ENCODE measurements at regions not wholly inside any gene's neighbourhood (a gene's known extent, or its start where the extent isn't known, plus 50 kb on each side); places are given as distances from the start of the nearest gene placed in this dataset.
"Not testable (repeated sequence)": the region's sequence is repeated elsewhere in the genome, so short reads cannot be mapped to it uniquely, and the experiment has no call there.

DNA sequence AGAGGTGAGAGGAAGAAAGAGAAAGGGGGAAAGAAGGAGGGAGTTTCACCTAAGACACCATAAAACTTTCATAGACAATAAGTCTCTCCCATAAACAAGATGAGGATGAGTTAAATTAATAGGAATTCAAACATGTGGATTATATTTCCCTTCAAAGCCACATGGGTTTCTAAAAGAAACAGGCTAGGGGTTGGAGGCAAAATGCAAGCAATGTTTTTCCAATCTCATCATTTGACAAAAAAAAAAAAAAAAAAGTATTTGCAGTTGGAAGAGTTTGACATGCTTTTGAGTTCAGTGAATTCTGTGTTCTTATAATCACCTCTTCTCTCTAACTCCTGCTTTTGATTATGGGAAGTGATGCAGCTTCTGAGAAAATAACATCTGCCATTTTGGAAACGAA, 186.1 kb upstream of the ADRA1D start:
- no peak for DNase-seq (ENCODE audit: low read depth)

- no peak for DNase-seq (ENCODE audit: low read depth)
Observed at GRCh38 chr20:4434681-4435080, 185.6 kb upstream of the ADRA1D start.

DNA sequence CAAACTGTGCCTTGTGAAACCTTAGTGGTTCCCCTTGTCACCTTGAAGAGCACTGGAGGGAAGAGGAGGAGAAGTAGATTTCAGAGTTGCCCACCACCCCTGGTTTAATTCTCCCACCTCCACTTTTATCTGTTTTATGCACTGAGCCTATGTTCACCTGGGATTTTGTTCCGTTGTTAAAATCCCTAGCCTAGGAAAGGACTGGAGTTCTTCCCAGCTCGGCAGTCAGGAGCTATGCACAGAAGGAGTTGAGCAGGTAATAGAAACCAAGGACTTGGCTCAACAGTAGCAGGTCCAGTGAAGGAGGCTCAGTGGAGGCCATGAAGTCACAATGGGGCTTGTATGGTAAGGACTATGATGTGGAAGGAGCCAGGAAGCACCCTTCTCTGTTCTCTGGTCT, 182.4 kb upstream of the ADRA1D start:
- DNase-seq (ENCODE audit: low read depth), result no peak

DNA sequence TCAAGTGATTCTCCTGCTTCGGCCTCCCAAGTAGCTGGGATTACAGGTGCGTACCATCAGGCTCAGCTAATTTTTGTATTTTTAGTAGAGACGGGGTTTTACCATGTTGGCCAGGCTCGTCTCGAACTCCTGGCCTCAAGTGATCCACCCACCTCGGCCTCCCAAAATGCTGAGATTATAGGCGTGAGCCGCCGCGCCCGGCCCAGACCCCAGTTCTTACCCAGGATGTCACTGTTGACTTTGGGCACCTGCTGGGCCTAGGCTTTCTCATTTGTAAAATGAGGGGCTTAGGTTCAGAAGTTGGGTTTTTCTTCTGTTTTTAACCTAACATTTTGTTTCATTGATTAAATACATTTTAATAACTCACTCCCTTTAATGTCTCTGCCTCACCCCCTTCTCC, 181.7 kb upstream of the ADRA1D start:
- DNase-seq (ENCODE audit: low read depth), result not testable (repeated sequence)

GRCh38 chr20:4427940-4428586, 179.0 kb upstream of the ADRA1D start:
- DNase-seq (ENCODE audit: low read depth), result no peak

DNA sequence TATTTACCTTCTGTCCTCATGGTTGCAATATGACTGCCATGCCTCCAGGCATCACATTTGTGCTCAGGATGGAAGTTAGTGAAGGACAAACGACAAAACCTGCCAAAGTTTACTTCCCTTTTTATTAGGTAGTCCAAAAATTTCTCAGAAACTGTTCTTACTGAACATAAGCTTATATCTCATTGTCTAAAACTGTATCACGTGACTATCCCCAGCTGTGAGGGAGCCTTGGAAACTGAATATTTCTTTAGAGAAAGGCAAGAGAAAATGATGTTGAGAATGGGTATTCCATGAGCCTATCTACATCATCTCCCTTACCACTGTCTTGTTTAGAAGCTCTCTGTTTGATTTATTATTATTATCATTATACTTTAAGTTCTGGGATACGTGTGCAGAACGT, 169.1 kb upstream of the ADRA1D start:
- no peak for DNase-seq (ENCODE audit: low read depth)

DNA sequence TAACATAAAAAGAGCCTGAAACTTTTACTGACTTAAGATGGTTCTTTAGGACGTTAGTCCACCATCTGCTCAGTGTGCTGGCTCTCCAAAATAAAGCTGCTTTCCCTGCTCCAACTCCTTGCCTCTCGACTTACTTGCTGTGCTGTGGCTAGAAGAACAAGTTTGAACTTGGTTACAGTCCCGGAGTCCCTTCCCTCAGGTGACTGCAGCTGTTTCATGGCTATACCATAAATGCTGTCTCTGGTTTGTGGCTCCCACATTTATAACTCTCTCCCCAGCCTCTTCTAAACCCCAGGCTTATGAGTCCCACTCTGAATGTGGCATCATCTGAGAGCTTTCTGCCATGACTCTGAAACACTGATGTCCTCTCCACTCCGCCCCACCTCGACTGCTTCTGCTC, 166.2 kb upstream of the ADRA1D start:
- no peak for DNase-seq (ENCODE audit: low read depth)

DNA sequence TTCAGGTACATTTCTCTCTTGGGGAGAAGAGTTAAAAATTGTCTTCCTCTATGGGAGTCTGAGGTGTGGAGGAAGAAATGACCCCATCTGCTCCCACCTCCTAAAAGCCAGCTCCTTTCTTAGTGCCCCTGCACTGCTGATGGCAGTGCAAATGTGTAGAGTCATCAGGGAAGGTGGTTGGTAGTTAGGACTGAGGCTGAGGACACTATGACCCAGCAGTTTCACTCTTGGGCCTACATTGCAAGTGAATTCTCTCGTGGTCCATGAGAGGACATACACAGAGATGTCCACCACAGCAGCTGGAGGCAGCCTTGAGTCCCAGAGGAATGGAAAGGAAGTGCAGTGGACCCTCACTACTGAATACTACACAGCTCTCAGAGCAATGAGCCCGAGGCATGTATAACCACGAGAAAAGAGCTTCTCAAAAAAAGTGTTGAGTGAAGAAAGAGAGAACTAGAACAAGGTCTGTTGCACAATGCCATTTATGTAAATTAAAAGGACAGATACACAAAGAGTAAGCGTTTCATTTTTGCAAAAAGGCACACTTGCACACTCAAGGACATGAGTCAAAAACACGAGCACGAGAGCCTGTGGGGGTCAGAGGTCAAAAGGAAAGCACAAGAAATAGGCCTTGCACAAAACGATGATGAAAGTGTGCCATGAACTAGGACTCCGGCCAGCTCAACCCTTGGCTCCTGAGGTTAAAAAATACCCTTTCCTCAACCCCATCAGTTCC, 164.4 kb upstream of the ADRA1D start:
- no peak for DNase-seq (ENCODE audit: low read depth)

DNA sequence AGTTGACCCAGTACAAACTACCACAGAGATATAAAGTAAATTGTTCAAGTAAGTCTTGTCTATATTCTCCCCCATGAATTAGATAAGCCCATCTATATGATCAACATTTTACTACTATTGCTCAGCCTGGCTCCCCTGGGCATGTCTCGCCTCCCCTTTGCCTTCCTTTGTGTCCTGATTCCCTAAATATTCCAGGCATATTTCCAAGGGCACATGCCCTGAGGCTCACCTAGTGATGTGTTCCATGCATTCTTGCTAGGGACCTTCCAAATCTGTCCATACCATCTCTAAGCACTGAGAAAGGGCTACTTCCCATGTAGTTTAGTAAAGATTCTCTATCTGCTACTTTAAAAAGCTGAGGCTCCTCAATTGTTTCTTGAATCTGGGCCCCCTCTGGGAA, 163.1 kb upstream of the ADRA1D start:
- DNase-seq (ENCODE audit: low read depth), result no peak

DNA sequence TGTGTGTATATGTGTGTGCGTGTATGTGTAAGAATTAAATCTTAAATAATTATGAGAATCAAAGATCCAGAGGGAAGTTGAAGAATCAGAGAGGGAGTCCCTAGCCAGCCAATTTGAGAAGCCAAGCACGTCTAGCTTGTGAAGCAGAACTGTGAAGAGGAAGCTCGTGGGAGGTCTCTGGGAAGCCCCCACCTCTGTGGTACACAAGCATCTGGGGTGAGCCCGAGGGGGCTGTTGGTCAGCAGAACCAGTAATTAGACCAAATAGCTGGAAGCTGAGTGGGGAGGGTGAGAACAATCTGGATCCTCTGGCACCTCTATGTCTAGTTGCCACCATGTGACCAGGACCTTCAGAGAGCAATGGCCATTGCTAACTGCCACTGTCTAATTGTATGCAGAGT, 162.7 kb upstream of the ADRA1D start:
- no peak for DNase-seq (ENCODE audit: low read depth)

GRCh38 chr20:4406627-4407026, 157.5 kb upstream of the ADRA1D start:
- peak; percentile 65 for DNase-seq (ENCODE audit: low read depth)

DNA sequence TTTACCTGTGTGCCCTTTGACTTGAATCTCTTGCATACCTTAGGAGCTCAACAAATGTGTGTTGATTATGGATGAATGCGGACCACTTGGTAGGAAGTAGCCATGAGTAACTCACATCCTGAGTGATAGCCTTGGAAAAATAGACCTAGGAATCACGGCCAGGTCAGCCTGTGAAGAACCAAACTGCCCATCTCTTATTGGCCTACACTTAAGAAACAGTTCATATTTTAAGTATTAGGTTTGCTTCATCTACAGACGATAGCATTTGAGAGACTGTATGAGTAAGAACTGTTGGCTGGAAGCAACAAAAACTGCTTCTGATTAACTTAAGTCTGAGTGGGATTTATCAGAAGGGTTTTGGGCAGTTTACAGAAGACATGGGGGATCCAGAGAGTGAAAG, 152.5 kb upstream of the ADRA1D start:
- peak; percentile 18 for DNase-seq (ENCODE audit: low read depth)

- DNase-seq (ENCODE audit: low read depth), result no peak
Observed at GRCh38 chr20:4384961-4385360, 135.9 kb upstream of the ADRA1D start.

- peak; percentile 23 for DNase-seq (ENCODE audit: low read depth)
Observed at GRCh38 chr20:4383961-4384360, 134.9 kb upstream of the ADRA1D start.

- peak; percentile 18 for DNase-seq (ENCODE audit: low read depth)
Observed at GRCh38 chr20:4375881-4376280, 126.8 kb upstream of the ADRA1D start.

DNA sequence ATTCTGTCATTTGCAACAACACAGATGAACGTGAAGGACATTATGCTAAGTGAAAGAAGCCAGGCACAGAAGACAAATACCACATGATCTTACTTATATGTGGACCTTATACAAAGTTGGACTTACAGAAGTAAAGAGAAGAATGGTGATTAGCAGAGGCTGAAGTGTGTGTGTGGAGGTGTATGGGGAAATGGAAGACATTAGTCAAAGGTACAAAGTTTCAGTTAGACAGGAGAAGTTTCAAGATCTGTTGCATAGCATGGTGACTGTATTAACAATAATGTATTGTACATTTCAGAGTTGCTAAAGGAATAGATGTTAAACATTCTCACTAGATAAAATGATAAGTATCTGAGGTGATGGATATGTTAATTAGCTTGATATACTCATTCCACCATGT, 124.4 kb upstream of the ADRA1D start:
- no peak for DNase-seq (ENCODE audit: low read depth)

DNA sequence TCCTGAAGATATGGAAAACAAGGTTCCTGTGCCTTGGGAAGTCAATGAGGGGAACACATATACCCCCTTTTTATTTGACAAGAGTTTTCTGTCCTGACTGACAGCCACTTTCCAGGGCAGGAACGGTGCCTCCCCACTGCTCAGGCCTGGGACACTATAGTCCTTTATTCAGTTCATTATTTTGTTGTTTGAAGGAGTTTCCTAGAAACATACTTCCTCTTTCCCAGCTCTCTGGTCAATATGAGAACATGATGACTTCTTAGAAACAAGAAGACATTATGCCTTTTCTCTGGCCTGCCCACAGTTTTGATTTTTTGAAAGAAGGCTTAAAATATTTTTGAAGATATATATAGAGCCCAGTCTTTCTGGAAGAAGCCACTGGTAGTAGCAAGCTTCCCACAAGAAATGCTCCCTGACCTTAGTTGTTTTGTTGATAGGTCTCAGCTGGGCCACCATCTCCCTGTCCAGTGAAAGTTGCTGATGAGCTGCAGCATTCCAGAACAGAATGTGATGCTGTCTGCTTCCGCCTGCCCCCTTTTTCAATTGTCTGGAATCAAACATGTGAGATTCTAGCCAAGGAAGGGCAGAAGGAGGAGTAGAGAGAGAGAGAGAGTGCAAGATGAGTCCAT, 122.7 kb upstream of the ADRA1D start:
- DNase-seq (ENCODE audit: low read depth), result no peak

DNA sequence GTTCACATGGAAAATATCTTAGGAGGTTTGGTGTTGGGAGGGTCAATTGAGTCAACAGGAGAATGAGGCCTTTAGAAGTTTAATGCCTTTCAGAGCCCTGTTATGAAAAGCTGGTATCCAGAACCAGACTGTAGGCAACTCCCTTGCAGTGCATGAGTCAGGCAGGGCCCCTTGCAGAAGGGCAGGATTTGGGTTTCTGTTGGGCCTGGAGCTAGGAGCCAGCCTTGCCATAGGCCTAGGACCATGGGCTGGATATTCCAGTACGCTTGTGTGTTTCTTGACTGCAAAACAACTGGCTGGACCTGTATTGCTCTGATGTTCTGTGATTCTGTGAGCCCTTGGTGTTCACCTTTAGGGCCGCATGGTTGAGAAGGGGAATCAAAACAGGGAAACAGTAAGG, 121.8 kb upstream of the ADRA1D start:
- DNase-seq (ENCODE audit: low read depth), result no peak

DNA sequence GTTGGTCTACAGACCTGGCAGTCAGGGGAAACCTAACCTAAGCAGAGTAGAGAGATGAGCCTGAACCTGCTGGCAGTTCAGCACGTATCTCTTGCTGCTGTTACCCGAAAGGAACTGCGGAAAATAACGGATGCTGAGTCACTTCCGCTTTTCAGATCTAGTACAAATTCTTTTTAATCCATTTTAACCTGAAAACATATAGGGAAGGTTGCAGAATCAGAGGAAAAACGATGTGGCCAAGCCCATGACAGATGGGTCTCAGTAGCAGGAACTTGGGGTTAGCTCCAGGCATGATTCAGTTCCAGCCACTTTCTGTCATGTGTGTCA, 120.7 kb upstream of the ADRA1D start:
- no peak for DNase-seq (ENCODE audit: low read depth)

DNA sequence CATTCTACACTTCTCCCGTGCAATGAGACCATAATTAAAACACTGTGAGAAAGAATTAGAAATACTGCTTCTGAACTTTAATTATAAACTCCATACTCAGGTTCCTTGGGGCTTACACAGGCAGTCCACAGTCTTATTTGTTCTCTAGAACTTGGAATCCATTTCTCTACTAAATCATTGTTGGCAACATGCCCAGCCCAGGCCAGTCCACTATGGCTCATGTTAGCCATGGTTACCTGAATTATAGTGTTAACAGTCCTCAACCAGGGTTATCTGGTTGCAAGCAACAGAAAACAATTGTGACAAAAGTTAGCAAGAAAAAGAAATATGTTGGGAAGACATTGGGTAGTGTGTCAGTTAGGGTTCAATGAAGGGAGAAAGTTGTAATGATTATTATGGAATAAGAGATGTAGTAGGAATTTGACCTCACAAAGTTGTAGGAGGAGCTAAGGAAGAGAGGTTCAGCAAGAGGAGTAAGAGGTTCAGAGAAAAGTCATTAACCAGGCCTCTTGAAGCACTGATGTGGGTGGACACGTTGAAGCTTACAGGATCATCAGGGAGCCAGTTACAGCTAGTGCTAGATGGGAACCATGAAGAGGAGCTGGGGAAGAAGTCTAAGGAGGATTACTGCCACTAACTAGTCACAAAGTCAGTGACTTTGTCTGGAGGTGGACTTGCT, 120.2 kb upstream of the ADRA1D start:
- no peak for DNase-seq (ENCODE audit: low read depth)

- DNase-seq (ENCODE audit: low read depth), result no peak
Observed at GRCh38 chr20:4366076-4366475, 117.0 kb upstream of the ADRA1D start.

- no peak for DNase-seq (ENCODE audit: low read depth)
Observed at GRCh38 chr20:4358552-4358951, 109.5 kb upstream of the ADRA1D start.

DNA sequence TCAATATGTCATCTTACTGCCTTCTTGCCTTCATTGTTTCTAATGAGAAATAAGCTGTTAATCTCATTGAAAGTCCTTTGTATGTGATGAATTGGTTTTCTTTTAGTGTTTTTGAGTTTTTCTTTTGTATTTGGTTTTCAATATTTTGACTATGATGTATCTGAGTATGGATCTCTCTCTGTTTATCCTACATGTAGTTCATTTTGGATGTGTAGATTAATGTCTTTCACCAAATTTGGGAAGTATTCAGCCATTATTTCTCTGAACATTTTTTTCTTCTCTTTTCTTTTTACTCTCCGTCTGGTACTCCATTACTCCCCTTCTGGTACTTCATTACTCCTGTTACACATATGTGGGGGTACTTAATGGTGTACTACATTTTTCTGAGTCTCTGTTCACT, 103.3 kb upstream of the ADRA1D start:
- no peak for DNase-seq (ENCODE audit: low read depth)

All from non-pigmented ciliary epithelial cell (primary cell).